HG03571 (cell line): ENCODE measurements at regions not wholly inside any gene's neighbourhood (a gene's known extent, or its start where the extent isn't known, plus 50 kb on each side); places are given as distances from the start of the nearest gene placed in this dataset.

ENCODE experiments used
- ATAC-seq: cut with Tn5 transposase; IDR thresholded peaks from one replicate; pipeline ENCODE4 v1.9.1; 2021; ENCODE audit not compliant: unreplicated experiment

GRCh38 chr10:91035650-91036292 is 114.9 kb upstream of the ANKRD1 start:
- ATAC-seq: no peak

GRCh38 chr10:91036807-91037411 is 116.0 kb upstream of the ANKRD1 start:
- ATAC-seq: no peak

- ATAC-seq: no peak
These were observed 118.1 kb upstream of the ANKRD1 start for GRCh38 chr10:91038971-91039370.

- no peak for ATAC-seq
These were observed 119.5 kb upstream of the ANKRD1 start for GRCh38 chr10:91040343-91040742.

GRCh38 chr10:91042069-91042468 is 121.2 kb upstream of the ANKRD1 start:
- ATAC-seq: no peak

- ATAC-seq: no peak
These were observed 122.5 kb upstream of the ANKRD1 start for GRCh38 chr10:91043173-91043910.

GRCh38 chr10:91046869-91047268 is 126.0 kb upstream of the ANKRD1 start:
- no peak for ATAC-seq

GRCh38 chr10:91048380-91048779 is 127.5 kb upstream of the ANKRD1 start:
- ATAC-seq: no peak

GRCh38 chr10:91049296-91049987 is 128.6 kb upstream of the ANKRD1 start:
- ATAC-seq: no peak

- no peak for ATAC-seq
These were observed 129.1 kb upstream of the ANKRD1 start for GRCh38 chr10:91049988-91050360.

- no peak for ATAC-seq
These were observed 129.6 kb upstream of the ANKRD1 start for GRCh38 chr10:91050371-91051034.

- ATAC-seq: no peak
These were observed 130.9 kb upstream of the ANKRD1 start for GRCh38 chr10:91051829-91052228.

- no peak for ATAC-seq
These were observed 133.4 kb upstream of the ANKRD1 start for GRCh38 chr10:91054325-91054724.

- ATAC-seq: no peak
These were observed 140.3 kb upstream of the ANKRD1 start for GRCh38 chr10:91061187-91061586.

GRCh38 chr10:91061608-91062007 is 140.7 kb upstream of the ANKRD1 start:
- ATAC-seq: no peak

- no peak for ATAC-seq
These were observed 141.2 kb upstream of the ANKRD1 start for GRCh38 chr10:91062091-91062490.

GRCh38 chr10:91071786-91072185 is 148.7 kb upstream of the PCGF5 start:
- ATAC-seq: no peak

GRCh38 chr10:91073286-91073979 is 147.0 kb upstream of the PCGF5 start:
- ATAC-seq: no peak

GRCh38 chr10:91076991-91077548 is 143.4 kb upstream of the PCGF5 start:
- ATAC-seq: no peak

GRCh38 chr10:91077549-91078071 is 142.9 kb upstream of the PCGF5 start:
- ATAC-seq: no peak
